ENCODE measurements at regions not wholly inside any gene's neighbourhood (a gene's known extent, or its start where the extent isn't known, plus 50 kb on each side); places are given as distances from the start of the nearest gene placed in this dataset.

- no peak for DNase-seq
- no peak for TF ChIP-seq CTCF (IDR thresholded peaks at IDR 0.05)
- Histone ChIP-seq H3K4me1 (peaks cover 0 to 11% (median 0%) of the 10 kb centered on the region in 4 donors), H3K27ac (no peak overlapping the region), H3K27me3 (peaks cover 0 to 11% of the 10 kb centered on the region in 2 donors), H3K4me3 (no peak overlapping the region), H3K9me3 (no peaks in the 10 kb centered on the region), H3K36me3 (no peaks in the 10 kb centered on the region)
- intact Hi-C loops (cut with DNase I; ENCODE audit: low total_unique reads) = no loop called here
Measured at GRCh38 chr2:172296267-172297046, 130.9 kb upstream of the ITGA6 start.

- no peak overlapping the region for H3K4me3 ChIP-seq
- no peaks in the 10 kb centered on the region for H3K9me3 ChIP-seq
- no peak for DNase-seq
- no peak overlapping the region for H3K27ac ChIP-seq
- no peaks in the 10 kb centered on the region for H3K36me3 ChIP-seq
- no peak for TF ChIP-seq CTCF (IDR thresholded peaks at IDR 0.05)
- peaks cover 0 to 11% of the 10 kb centered on the region in 2 donors for H3K27me3 ChIP-seq
- intact Hi-C loops (cut with DNase I; ENCODE audit: low total_unique reads) = no loop called here
- peaks cover 0 to 11% (median 0%) of the 10 kb centered on the region in 4 donors for H3K4me1 ChIP-seq
Measured at GRCh38 chr2:172297531-172297930, 129.9 kb upstream of the ITGA6 start.

GRCh38 chr2:172297950-172298349, 129.4 kb upstream of the ITGA6 start:
- H3K4me3 ChIP-seq = no peak overlapping the region
- H3K9me3 ChIP-seq = no peaks in the 10 kb centered on the region
- H3K4me1 ChIP-seq = peaks cover 0 to 11% (median 0%) of the 10 kb centered on the region in 4 donors
- no peak for DNase-seq
- no peak overlapping the region for H3K27ac ChIP-seq
- H3K36me3 ChIP-seq = no peaks in the 10 kb centered on the region
- intact Hi-C loops (cut with DNase I; ENCODE audit: low total_unique reads) = no loop called here
- H3K27me3 ChIP-seq = peaks cover 0 to 11% of the 10 kb centered on the region in 2 donors
- TF ChIP-seq CTCF (IDR thresholded peaks at IDR 0.05) = no peak

- H3K27me3 ChIP-seq = peaks cover 0 to 14% of the 10 kb centered on the region in 2 donors
- no peak overlapping the region for H3K27ac ChIP-seq
- no peaks in the 10 kb centered on the region for H3K9me3 ChIP-seq
- intact Hi-C loops (cut with DNase I; ENCODE audit: low total_unique reads) = no loop called here
- H3K4me3 ChIP-seq = no peak overlapping the region
- no peaks in the 10 kb centered on the region for H3K36me3 ChIP-seq
- TF ChIP-seq CTCF (IDR thresholded peaks at IDR 0.05) = no peak
- DNase-seq = no peak
- H3K4me1 ChIP-seq = peaks cover 0 to 5% (median 0%) of the 10 kb centered on the region in 4 donors
Measured at GRCh38 chr2:172299741-172300140, 127.6 kb upstream of the ITGA6 start.

GRCh38 chr2:172300851-172301250, 126.5 kb upstream of the ITGA6 start:
- DNase-seq = no peak
- H3K4me3 ChIP-seq = no peak overlapping the region
- peaks cover 0 to 5% (median 0%) of the 10 kb centered on the region in 4 donors for H3K4me1 ChIP-seq
- peaks cover 0 to 17% of the 10 kb centered on the region in 2 donors for H3K27me3 ChIP-seq
- no peaks in the 10 kb centered on the region for H3K9me3 ChIP-seq
- TF ChIP-seq CTCF (IDR thresholded peaks at IDR 0.05) = no peak
- no peaks in the 10 kb centered on the region for H3K36me3 ChIP-seq
- no peak overlapping the region for H3K27ac ChIP-seq
- intact Hi-C loops (cut with DNase I; ENCODE audit: low total_unique reads) = no loop called here

Data from tibial artery (tissue), 4 donors.